ENCODE measurements at regions not wholly inside any gene's neighbourhood (a gene's known extent, or its start where the extent isn't known, plus 50 kb on each side); places are given as distances from the start of the nearest gene placed in this dataset.

GRCh38 chr3:174700736-174701135 is 158.4 kb upstream of the NAALADL2 start:
- no peak overlapping the region for H3K4me3 Mint-ChIP-seq (ENCODE audit: unreplicated experiment)
- DNase-seq (ENCODE audit: low spot score), result no peak
- no peak for TF ChIP-seq CTCF (IDR thresholded peaks at IDR 0.05; ENCODE audit: unreplicated experiment)
- H3K27me3 Mint-ChIP-seq (ENCODE audit: unreplicated experiment), result no peaks in the 10 kb centered on the region
- no peaks in the 10 kb centered on the region for H3K4me1 Mint-ChIP-seq (ENCODE audit: unreplicated experiment)
- no peaks in the 10 kb centered on the region for H3K9me3 Mint-ChIP-seq (ENCODE audit: unreplicated experiment)
- H3K27ac Mint-ChIP-seq (ENCODE audit: unreplicated experiment), result no peak overlapping the region
- no peaks in the 10 kb centered on the region for H3K36me3 Mint-ChIP-seq (ENCODE audit: low read depth, unreplicated experiment)

GRCh38 chr3:174710612-174711011 is 148.5 kb upstream of the NAALADL2 start:
- Mint-ChIP-seq H3K4me3 (ENCODE audit: unreplicated experiment) (no peak overlapping the region), H3K27ac (ENCODE audit: unreplicated experiment) (no peak overlapping the region), H3K36me3 (ENCODE audit: low read depth, unreplicated experiment) (no peaks in the 10 kb centered on the region), H3K27me3 (ENCODE audit: unreplicated experiment) (no peaks in the 10 kb centered on the region), H3K4me1 (ENCODE audit: unreplicated experiment) (no peaks in the 10 kb centered on the region), H3K9me3 (ENCODE audit: unreplicated experiment) (no peaks in the 10 kb centered on the region)
- no peak for TF ChIP-seq CTCF (IDR thresholded peaks at IDR 0.05; ENCODE audit: unreplicated experiment)
- no peak for DNase-seq (ENCODE audit: low spot score)

GRCh38 chr3:174715386-174715785 is 143.7 kb upstream of the NAALADL2 start:
- no peak for DNase-seq (ENCODE audit: low spot score)
- Mint-ChIP-seq H3K4me1 (ENCODE audit: unreplicated experiment) (no peaks in the 10 kb centered on the region), H3K4me3 (ENCODE audit: unreplicated experiment) (no peak overlapping the region), H3K27me3 (ENCODE audit: unreplicated experiment) (no peaks in the 10 kb centered on the region), H3K27ac (ENCODE audit: unreplicated experiment) (no peak overlapping the region), H3K9me3 (ENCODE audit: unreplicated experiment) (no peaks in the 10 kb centered on the region), H3K36me3 (ENCODE audit: low read depth, unreplicated experiment) (no peaks in the 10 kb centered on the region)
- no peak for TF ChIP-seq CTCF (IDR thresholded peaks at IDR 0.05; ENCODE audit: unreplicated experiment)

GRCh38 chr3:174716956-174717505 is 142.1 kb upstream of the NAALADL2 start:
- Mint-ChIP-seq H3K4me1 (ENCODE audit: unreplicated experiment) (no peaks in the 10 kb centered on the region), H3K27me3 (ENCODE audit: unreplicated experiment) (no peaks in the 10 kb centered on the region)

GRCh38 chr3:174720717-174721116 is 138.4 kb upstream of the NAALADL2 start:
- no peak for DNase-seq (ENCODE audit: low spot score)
- Mint-ChIP-seq H3K9me3 (ENCODE audit: unreplicated experiment) (no peaks in the 10 kb centered on the region), H3K27ac (ENCODE audit: unreplicated experiment) (no peak overlapping the region), H3K4me1 (ENCODE audit: unreplicated experiment) (no peaks in the 10 kb centered on the region), H3K36me3 (ENCODE audit: low read depth, unreplicated experiment) (no peaks in the 10 kb centered on the region), H3K27me3 (ENCODE audit: unreplicated experiment) (no peaks in the 10 kb centered on the region), H3K4me3 (ENCODE audit: unreplicated experiment) (no peak overlapping the region)
- no peak for TF ChIP-seq CTCF (IDR thresholded peaks at IDR 0.05; ENCODE audit: unreplicated experiment)

More at GRCh38 chr3:174716956-174717505, 142.1 kb upstream of the NAALADL2 start:
- no peak overlapping the region for H3K4me3 Mint-ChIP-seq (ENCODE audit: unreplicated experiment)
- no peak for TF ChIP-seq CTCF (IDR thresholded peaks at IDR 0.05; ENCODE audit: unreplicated experiment)
- H3K9me3 Mint-ChIP-seq (ENCODE audit: unreplicated experiment), result no peaks in the 10 kb centered on the region
- DNase-seq (ENCODE audit: low spot score), result no peak
- H3K27ac Mint-ChIP-seq (ENCODE audit: unreplicated experiment), result no peak overlapping the region
- no peaks in the 10 kb centered on the region for H3K36me3 Mint-ChIP-seq (ENCODE audit: low read depth, unreplicated experiment)

All from endothelial cell (in vitro differentiated cells).